ENCODE measurements at regions not wholly inside any gene's neighbourhood (a gene's known extent, or its start where the extent isn't known, plus 50 kb on each side); places are given as distances from the start of the nearest gene placed in this dataset.
A peak's percentile ranks its signal among the peaks of the same experiment; 100 is the strongest.

GRCh38 chr4:154907345-154908045 is 126.4 kb downstream of the RBM46 start:
- peak; percentile 83 for DNase-seq

GRCh38 chr4:154908168-154908567 is 127.1 kb downstream of the RBM46 start:
- peak; percentile 74 for DNase-seq

GRCh38 chr4:154911097-154911496 is 130.0 kb downstream of the RBM46 start:
- DNase-seq, result peak; percentile 23

- DNase-seq, result no peak
Measured at GRCh38 chr4:154911608-154912098, 130.6 kb downstream of the RBM46 start.

- peak; percentile 77 for DNase-seq
Measured at GRCh38 chr4:154916068-154916467, 135.0 kb downstream of the RBM46 start.

DNA sequence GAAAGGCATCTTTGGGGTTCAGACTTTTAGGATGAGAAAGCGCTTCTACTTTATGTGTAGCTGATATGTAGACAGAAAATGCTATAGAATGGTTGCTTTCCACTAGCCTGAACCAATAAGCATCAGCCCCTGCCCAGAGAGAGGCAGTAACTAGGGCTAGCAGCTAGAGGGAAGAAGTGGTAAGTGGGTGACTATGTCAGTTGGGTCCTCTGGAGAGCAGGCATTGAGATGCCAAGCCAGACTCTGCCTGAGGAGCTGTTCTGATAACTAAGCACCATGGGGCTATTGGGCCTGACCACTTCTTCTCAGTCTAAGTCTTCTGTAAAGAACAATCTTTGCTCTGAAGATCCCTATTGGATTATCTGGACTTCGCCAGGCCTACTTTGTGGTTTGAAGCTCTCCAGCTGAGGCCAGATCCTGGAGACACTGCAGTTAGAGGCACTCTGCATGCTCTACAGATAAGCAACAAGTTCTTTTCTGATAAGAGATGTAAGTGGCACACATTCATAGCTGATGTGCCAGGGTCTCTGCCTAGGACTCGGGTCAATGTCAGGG is 146.1 kb downstream of the RBM46 start:
- no peak for DNase-seq

DNA sequence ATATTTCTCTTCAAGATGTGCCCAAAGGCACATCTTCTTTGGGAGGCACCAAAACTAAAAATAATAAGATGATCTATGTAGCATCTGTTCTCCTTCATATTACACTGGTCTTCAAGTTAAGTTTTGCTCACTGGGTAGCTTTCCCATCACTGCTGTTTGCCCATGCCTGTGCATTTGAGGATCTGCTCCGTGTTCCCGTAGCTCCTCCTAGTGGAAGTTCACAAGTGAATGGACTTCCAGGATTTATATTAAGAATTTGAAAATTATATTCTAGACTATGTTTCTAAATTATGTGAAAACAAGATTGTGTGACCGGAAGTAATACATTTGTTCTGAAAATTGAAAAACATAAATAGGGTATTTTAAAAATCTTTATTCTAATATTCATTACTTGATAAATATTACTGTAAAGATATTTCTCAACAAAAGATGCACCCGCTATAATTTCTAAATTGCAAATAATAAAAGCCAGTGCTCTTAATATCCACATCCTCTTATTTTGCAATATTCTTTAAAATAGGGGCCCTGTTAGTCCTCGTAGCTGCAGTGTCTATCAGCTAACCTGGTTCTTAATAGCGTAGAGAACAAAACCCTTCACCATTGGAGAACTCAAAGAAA is 147.7 kb downstream of the RBM46 start:
- peak; percentile 42 for DNase-seq

DNA sequence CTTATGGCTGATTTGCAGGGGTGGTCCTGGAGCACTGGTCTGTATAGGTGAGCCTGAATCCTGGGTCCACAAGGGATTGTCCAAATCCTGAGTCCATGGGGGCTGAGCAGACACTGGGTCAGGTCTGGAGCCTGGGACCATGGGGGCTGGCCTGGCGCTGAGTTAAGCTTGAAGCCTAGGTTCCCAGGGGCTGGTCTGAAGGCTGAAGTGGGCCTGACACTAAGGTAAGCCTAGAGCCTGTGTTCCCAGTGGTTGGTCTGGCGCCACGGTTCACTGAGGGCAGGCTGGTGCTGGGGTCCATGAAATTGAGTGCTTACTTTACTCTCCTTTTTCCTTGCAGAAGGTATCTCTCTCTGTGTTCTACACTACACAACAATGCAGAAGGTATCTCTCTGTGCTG is 155.8 kb downstream of the RBM46 start:
- no peak for DNase-seq

DNA sequence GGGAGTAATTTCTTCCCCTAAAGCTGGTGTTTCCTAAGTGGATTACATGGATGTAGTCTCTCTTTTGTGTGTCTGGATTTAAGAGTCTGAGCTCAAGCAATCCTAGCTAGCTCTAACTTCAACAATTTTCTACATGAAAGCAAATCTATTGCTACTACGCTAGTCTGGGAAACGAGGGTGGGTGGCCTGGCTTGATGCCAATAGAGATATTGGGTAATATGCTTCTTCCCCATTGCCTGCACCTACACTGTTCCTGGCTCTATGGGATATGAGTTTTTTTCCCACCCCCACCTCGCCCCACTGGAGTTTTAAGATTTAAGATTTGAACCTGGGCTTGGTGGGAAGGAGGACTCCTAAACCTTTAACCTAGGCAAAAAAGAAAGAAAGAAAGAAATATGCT is 158.8 kb downstream of the RBM46 start:
- no peak for DNase-seq

- DNase-seq, result no peak
Measured at GRCh38 chr4:154942176-154942575, 161.1 kb downstream of the RBM46 start.

DNA sequence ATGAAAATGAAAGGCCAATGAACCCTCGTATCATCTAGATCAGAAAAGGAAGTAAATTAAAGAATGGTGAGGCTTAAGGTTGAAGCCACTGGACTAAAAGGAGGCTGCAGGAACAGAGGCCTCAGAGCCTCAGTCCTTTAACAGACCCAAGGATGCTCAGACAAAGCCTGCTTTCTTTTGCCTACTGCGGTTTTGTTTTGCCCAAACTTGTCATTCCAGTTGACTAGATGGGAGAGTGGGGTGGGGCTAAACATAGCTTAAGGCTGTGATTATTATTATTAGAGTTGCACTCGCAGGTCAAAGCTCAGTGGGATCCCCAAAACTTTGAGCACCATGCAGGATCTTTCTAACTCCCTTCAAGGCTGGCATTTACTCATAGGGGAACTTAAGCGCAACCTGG is 163.9 kb downstream of the RBM46 start:
- no peak for DNase-seq

DNA sequence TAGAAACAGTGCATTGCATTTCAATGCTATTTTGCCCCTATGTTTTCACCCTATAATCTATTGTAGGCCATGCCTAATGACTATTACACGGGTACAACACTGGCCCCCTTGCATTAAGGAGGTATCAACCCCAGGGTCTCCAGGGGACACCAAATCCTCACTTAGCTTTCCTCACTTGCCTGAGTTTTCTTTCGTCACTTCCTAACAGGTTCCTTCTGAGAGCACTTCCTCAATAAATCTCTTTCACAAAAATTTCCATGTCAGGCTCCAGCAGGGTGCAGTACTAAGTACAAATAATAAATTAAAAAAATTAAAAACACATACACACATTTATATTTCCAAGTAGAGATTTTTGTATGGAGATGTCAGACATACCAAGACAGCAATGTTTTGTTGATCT is 165.0 kb downstream of the RBM46 start:
- DNase-seq, result no peak

DNA sequence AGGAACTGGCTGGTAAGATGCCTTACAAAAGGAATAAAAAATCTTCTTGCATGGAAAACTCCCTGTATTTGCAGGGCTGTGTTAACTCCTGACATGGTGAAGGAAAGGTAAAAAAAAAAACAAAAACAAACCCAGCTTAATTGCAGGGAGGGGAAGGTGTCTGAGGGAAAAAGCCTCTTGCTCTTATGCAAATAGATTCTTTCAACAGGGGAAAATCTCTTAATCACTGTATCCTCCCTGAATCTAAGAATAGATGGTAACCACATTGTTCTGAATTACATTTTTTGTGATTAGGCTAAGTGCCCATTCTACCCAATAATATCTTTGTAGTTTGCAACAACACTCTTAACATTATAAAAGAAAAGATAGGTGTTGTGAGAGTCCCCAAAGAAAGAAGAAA is 172.6 kb downstream of the RBM46 start:
- no peak for DNase-seq

- DNase-seq, result no peak
Measured at GRCh38 chr4:154954117-154954516, 173.0 kb downstream of the RBM46 start.

DNA sequence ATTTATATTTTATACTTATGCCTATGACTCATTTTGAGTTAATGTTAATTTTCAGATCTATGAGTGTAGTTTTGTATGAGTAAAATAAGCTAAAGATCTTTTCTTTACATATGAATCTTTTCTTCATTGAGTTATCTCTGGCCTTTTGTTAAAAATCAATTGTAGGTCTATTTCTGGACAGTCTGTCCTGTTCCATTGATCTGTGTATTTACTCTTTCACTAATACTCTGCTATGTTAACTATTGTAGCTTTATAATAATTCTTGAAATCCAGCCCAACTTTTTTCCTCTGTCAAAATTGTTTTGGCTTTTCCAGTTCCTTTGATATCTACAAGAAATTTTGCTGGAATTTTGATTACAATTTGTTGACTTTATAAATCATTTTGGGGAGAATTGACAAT is 177.0 kb downstream of the RBM46 start:
- no peak for DNase-seq

GRCh38 chr4:154958621-154959358 is 177.7 kb downstream of the RBM46 start:
- no peak for DNase-seq

DNA sequence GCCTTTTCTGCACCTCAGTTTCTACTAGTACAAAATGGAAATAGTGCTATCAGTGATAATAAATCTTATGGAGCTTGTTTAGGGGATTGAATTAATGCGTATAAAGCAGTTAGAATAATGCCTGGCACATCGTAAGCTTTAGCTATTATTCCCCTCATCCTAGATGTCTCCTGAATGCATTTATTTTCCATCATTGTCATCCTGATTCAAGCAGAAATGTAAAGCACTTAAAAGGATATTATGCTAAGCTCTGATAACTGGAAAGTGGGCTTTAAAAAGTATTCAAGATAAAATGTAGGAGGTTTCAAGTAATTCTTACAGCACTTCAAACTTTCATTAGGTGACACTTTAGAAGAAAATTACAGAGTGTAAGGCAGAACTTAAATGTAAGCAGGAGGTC is 178.7 kb downstream of the RBM46 start:
- DNase-seq, result no peak

DNA sequence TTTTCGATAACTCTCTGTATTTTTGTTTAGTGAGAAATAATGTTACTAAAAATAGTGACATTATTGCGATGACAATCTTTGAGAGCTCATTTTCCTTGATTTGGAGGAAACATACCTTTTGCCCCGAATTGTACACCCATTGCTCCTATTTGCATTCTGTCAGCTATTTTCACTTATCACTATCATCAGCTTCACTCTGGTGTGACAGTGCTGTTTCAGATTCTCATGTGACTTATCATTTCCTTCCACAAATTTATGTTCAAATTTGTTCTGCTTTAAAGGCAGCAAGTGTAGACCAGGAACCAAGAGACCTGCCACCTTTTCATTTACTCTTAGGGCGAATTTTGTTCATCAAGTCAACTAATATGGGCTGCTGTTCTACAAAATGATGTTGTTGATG is 179.4 kb downstream of the RBM46 start:
- no peak for DNase-seq

DNA sequence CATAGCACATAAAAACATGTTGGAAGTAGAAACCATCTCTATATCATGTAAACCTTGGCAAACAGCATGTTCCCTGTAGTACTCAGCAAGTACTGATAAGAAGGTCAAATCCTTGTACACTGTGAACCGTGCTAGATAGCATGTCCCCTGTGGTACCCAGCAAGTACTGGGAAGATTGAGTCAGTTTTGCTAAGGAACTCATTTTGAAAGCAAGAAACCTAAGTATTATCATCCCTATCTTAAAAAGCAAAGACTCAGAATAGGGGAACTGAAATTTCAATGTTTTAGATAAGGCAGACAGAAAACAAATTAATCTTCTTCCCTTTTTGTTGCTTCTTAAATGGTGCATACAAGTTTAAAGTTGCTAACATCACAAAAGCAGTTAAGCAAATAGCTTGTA is 180.2 kb downstream of the RBM46 start:
- no peak for DNase-seq

DNA sequence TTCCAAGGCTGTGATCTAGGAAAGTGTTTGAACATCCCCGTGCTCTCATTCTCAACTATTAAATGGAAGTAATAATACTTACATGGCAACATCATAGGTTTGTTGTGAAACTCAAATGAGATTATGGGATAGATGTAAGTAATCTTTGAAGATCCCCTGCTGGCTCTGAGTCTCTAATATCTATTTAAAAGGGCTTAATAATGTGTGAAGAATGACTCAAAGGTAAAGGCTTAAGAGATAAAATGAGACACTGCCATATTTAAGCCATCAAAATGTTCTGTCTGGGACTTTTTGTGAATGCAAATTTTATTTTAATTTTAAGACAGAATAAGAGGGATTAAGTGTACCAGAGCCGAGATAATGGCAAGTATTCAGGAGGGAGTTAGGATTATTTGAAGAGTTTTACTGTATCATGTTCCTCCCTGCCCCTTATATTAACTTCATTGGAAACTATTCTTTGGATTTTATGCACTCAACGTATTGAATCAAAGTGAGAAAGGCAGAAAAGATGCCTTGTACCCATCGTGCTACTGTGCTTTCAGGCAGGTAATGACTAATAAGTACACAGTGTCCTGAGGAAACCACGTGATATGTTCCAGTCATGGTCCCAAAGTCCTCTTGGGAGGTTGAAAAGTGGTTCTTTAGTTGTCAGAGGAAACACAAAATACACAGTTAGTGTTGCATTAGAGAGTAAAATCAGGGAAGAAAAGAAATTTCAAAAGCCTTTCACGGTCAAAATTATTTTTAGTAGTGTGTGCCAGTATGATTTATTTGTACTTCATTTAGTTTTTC is 192.4 kb downstream of the RBM46 start:
- DNase-seq, result no peak

- DNase-seq, result no peak
Measured at GRCh38 chr4:154977228-154977627, 196.2 kb downstream of the RBM46 start.

DNA sequence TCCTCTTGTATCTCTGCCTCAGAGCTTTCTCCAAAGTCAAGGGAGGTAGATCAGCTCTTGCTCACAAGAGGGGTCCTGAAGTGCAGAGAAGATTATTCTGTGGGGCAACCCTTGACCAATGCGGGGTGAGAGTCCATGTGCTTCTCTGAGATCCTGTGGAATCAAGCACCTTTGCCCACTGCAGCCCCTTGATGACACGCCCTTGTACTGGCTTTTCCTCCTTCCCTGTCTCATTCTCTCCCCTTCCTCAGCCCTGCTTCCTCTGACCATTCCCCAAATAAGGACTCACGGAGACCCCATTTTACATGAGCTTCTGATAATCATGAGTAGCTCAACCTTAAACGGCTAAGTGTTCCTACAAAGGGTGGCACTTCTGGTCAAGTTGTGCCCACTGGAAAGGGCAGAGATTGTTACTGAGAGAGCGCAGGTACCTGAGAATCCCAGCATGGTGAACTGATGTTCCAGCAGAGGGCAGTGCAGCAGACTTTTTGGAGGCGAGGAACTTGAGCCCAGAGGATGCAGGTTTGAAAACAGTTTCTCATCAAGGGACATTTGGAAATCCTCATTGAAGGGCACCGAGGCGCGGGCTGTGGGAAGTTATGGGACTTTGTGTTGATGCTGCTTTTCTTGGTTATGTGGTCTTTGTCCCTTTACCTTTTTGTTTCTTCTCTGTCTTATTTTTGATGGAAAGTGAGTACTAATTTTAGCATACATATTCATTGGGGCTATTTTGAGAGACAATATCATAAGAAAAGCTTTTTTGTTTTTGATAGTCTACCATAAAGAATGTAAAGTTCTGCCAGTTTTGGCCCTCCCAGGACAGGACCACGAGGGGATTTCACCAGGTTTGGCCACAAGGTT is 201.3 kb downstream of the RBM46 start:
- peak; percentile 69 for DNase-seq

Data from kidney glomerular epithelial cell (primary cell).